NCI-H526 (cell line): ENCODE measurements at regions not wholly inside any gene's neighbourhood (a gene's known extent, or its start where the extent isn't known, plus 50 kb on each side); places are given as distances from the start of the nearest gene placed in this dataset.
"Not testable (repeated sequence)": the region's sequence is repeated elsewhere in the genome, so short reads cannot be mapped to it uniquely, and the experiment has no call there.

Source experiments
- DNase-seq, 2 experiments: peaks; one replicate each; lab custom pipeline; 2025; lab: John Stamatoyannopoulos, UW

DNA sequence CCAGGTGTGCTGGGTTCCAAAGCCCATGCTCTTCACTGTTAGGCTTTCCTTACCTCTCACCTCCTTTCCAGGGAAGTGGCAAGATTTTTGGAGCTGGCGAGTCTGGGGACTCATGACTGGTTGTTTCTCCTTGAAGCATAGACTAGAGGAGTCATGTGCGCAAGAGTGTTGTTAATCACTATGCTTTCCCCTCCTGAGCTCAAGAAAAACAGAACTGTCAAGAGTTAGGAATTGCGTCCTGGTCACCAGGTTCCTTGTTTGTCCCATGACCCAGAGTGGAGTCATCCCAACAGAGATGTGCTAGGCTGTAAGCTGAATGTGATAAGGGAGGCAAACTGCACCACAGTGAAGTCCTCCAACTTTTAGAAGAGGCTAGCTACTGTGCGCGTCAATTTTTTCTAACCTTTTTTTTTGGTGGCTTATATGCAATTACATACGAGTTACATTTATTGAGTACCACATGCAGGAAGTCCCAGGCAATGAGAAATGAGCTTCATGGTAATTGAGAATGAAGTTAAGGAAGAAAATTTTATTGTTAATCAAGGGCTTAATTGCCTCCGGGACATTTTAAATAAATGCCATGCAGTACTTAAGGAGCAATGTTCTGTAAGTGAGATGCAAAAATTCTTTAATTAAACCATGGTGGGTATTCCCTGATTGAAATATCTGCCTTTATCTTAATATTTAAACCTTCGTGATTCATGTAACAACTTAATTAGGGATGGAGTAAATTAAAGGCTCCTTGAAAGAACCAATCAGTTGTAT lies 233.9 kb downstream of the ZIC5 start:
- no peak for DNase-seq

DNA sequence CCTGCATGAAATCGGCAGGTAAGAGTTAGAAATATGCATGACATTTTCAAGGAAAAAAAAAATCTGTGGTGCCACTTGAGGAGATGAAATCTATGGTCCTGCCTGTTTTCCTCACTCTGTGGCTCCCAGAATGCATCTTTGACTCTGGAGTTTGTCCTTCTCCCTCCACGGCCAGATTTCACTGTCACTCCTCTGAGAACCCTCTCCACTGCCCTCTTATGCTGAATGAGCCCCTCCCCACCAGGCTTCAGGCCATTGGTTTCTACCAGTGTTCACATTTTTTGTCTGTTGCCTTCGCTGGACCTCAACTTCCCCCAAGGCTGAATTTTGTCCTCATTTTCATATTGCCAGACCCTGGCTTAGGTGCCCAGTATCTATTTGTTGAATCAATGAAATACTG lies 235.0 kb downstream of the ZIC5 start:
- DNase-seq, result no peak

DNA sequence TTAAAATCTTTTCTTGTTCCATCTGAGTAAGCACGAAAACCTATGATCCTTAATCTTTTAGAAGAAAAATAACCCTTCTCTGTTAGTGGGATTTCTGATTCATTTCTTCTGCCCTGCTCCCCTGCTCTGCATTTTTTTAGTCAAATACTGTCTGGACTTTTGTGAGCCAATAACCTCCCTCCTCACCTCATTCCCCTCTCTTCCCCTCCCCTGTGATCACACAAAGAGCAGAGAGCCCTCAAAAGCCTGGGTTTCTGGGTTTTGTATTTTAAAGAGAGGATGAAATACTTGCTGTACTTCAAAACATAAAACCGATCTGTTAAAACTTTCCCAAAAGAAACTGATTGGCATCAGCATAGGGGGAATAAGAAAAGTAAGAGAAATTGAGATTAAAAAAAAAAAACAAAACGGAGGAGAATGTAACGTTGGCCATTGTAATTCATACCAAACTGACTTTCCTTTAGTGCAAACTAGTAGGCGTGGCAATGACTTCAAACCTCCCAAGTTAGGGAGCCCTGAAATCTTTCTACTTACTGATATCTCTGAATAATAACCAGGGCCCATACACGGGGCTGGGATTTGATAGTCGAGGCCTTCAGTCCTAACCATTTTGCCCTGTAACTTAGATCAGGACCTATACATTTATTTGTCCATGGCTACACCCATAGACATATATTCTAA lies 232.9 kb downstream of the TM9SF2 start:
- DNase-seq, result no peak

- DNase-seq, result no peak
These were observed 232.1 kb downstream of the TM9SF2 start for GRCh38 chr13:99733346-99733745.

- DNase-seq, result no peak
These were observed 230.5 kb downstream of the TM9SF2 start for GRCh38 chr13:99731747-99732146.

GRCh38 chr13:99730403-99730802 lies 229.1 kb downstream of the TM9SF2 start:
- DNase-seq, result no peak

DNA sequence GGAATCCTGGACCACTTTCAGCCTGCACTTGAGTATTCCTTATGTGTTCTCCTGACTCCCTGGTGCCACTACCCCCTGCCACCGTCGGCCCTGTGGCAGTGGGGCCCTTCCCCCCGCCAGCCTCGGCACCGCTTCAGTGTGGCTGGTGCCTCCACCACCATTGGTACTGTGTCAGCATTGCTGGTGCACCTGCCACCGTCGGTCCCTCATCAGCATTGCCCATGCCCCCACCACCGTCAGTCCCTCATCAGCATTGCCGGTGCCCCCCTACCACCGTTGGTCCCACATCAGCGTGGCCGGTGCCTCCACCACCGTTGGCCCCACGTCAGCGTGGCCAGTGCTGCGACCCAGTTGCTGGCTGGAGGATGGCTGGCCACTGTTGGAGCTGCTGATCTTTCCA lies 228.5 kb downstream of the TM9SF2 start:
- no peak for DNase-seq

DNA sequence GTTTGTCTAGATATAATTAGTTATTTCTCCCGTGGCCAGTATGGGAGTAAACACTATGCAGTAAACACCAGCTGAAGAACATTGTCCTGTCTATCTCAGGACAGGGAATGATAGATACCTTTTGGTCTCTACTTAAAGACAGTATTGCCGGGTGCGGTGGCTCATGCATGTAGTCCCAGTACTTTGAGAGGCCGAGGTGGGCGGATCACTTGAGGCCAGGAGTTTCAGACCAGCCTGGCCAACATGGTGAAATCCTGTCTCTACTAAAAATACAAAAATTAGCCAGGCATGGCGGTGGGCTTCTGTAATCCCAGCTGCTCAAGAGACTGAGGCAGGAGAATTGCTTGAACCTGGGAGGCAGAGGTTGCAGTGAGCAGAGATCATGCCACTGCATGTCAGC lies 226.4 kb downstream of the TM9SF2 start:
- not testable (repeated sequence) for DNase-seq

GRCh38 chr13:99726282-99726894 lies 225.1 kb downstream of the TM9SF2 start:
- no peak for DNase-seq

DNA sequence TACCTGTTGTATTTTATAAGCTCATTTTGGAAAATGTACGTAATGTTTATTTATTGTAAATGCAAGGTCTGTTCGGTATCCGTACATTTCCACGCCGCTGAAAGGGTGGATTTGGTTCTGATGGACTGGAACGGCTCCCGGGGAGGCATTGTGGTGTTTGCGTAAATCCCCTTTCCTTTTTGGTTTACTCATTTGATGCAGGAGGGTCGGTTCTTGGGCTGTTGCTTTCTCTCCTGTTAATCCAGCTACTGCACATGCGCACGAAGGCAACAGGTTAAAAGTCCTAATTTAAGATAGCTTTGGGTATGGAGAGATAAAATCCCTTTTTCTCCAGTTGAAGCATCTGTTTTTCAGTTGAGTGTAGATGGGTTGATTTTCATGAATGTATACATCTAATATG lies 224.4 kb downstream of the TM9SF2 start:
- no peak for DNase-seq

GRCh38 chr13:99724633-99725517 lies 223.6 kb downstream of the TM9SF2 start:
- no peak for DNase-seq

GRCh38 chr13:99723878-99724277 lies 222.6 kb downstream of the TM9SF2 start:
- DNase-seq, result no peak

GRCh38 chr13:99722931-99723330 lies 221.7 kb downstream of the TM9SF2 start:
- DNase-seq, result no peak

DNA sequence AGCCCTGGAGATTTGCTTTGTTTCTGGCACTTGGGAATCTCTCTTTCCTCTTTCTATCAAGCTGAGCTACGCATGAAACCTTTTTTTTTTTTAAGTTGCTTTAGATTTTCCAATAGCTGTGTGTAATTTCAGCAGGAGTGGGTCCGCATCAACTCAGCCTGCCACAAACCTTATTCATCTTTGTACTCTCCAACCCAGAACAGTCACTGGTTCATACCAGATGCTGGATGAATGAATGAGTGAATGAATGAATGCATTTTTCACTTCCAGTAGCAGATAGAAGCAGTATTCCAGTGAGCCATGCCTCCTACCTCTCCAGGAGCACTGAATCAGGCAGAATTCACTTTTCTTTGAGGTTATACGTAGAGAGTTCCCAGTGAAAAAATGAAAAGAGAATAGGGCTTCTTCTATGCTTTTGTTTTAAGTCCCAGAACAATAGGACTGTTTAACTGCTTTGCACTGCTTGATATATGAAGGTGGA lies 221.1 kb downstream of the TM9SF2 start:
- DNase-seq, result no peak

DNA sequence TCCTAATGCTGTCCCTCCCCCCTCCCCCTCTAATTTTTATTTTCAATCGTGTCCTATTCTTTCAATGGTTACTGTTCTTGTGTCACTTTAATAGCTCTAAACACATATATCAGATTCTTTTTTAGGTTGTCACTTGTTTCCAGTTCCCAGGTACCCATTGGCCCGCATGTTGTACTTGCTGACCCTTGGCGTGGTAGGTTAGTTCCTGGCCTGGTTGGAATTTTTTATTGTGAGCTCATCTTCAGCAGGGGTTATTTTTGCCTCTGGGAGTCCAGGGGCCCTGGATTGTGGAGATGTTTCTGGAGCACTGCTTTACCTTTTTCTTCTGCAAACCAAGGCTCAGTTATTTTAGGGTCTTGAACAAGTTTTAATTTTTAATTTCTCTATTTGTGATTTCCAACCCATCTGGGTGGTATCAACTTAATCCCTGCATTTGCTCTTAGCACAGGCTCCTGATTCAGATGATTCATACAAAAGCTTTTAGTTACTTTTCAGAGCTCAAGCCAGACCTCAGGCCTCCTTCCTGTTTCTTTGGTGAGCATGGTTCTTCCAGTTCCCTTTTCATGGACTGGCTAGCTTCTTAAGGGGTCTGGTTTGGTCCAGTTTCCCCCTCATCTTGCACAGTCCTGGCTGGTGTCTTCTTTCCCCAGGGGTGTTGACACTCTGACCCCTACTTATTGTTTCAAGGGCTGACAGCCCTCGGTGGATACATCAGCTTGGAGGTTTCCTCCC lies 220.5 kb downstream of the TM9SF2 start:
- DNase-seq, result no peak

DNA sequence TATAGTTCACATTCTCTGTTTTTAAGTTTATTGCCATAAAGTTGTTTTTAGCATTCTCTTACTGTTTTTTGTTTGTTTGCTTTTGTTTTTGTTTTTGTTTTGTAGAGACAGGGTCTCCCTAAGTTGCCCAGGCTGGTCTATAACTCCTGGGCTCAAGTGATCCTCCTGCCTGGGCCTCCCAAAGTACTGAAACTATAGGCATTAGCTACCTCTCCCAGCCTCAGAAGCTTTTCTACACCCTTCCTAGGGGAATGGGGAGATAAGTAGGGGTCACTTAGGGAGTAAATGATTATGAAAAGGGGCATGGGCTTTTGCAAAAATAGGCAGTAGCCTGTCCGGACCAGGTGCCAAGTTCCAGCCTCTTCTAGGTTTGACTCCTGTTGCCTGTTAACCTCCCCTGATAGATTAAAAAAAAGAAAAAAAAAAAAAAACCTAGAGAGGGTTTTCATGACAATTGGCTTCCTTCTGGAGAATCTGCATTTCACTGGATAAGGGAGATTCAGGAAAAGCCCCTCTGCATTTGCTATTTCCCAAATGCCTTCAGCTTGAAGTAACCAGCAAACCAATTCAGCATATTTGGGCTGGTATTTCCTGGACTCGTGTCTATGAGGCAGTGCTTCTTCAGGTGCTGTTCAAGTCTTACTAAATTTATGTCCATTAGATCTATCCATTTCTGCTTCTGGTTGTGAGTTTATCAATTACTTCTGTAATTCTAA lies 216.8 kb downstream of the TM9SF2 start:
- no peak for DNase-seq

DNA sequence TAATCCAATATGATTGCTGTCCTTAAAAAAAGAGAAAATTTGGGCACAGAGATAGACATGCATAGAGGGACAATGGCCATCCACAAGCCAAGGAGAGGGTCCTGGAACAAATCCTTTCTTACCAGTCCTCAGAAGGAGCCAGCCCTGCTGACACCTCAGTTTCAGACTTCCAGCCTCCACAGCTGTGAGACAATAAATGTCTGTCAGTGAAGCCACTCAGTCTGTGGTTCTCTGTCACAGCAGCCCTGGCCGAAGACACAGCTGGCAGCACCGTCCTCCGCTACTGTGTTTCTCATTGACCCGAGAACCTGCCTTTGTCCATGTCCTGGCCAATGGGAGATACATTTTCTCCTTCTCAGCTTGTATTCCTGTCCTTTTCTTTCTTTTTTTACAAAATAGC lies 207.9 kb downstream of the TM9SF2 start:
- no peak for DNase-seq

- no peak for DNase-seq
These were observed 203.1 kb downstream of the TM9SF2 start for GRCh38 chr13:99704390-99704789.

GRCh38 chr13:99703908-99704307 lies 202.6 kb downstream of the TM9SF2 start:
- no peak for DNase-seq

DNA sequence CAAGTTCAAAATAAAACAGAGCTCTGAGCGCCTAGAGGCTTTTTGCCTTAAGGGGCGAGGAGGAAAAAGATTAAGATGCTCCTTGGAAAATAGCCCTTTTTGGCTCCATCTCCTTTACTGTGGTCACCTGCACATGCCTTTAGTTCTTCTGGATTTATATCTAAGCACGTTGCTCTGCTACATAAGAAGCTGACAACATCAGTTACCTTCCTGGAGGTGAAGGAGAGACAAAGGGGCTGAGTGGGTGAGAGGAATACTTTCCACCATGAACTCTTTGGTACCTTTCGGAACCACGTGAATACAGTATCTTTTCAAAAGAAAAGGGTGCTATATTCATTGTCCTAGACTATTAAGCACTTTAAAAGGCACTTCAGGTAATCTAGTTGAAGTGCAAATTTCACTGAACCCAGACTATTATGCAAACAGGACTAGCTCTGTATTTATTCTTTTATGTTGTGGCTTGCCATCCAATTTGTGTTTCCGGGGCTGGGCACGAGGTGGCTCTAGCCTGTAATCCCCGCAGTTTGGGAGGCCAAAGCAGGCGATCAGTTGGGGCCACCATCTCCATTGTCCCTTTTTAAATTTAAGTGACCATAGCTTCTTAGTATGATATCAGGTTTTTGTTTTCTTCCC lies 201.5 kb downstream of the TM9SF2 start:
- no peak for DNase-seq
